Kidney (tissue), 13 donors: ENCODE measurements at regions not wholly inside any gene's neighbourhood (a gene's known extent, or its start where the extent isn't known, plus 50 kb on each side); places are given as distances from the start of the nearest gene placed in this dataset.

ENCODE experiments used
- DNase-seq, 5 donors: peaks; one replicate each; pipeline ENCODE4 v3.0.0-alpha.2; 2013 to 2020
- FAIRE-seq: peaks from 2 replicates; lab custom pipeline; 2012; peaks lifted over from hg19 to GRCh38; lab: Jason Lieb, UNC
- H3K27ac ChIP-seq, 2 donors: one replicate each; pipeline ENCODE4 v1.7.0; 2013; ENCODE audit warnings: low read depth in 2 of 2, low read length in 2 of 2, inconsistent platforms in 1 of 2
- H3K27me3 ChIP-seq: one replicate; pipeline ENCODE4 v1.7.1; 2013; ENCODE audit warnings: low read length, inconsistent platforms; ENCODE audit not compliant: control insufficient read depth, insufficient read depth
- H3K36me3 ChIP-seq, 3 donors: one replicate each; pipeline versions ENCODE4 v1.7.0 to v1.7.1; 2013; ENCODE audit warnings: low read length in 3 of 3, control low read depth in 1 of 3, inconsistent platforms in 1 of 3; ENCODE audit not compliant: insufficient read depth in 3 of 3, control insufficient read depth in 2 of 3
- H3K4me1 ChIP-seq, 3 donors: one replicate each; pipeline versions ENCODE4 v1.7.0 to v1.7.1; 2013; ENCODE audit warnings: low read length in 3 of 3, inconsistent platforms in 1 of 3, low read depth in 1 of 3; ENCODE audit not compliant: control insufficient read depth in 2 of 3, insufficient read depth in 2 of 3
- H3K4me3 ChIP-seq, 3 donors: one replicate each; pipeline versions ENCODE4 v1.7.0 to v1.8.1; 2013; ENCODE audit warnings: low read length in 3 of 3, control low read depth in 1 of 3, inconsistent platforms in 1 of 3
- H3K9ac ChIP-seq, 3 donors: one replicate each; pipeline versions ENCODE4 v1.7.0 to v1.7.1; 2013; ENCODE audit warnings: low read length in 3 of 3, control low read depth in 1 of 3, inconsistent platforms in 1 of 3
- H3K9me3 ChIP-seq, 3 donors: one replicate each; pipeline versions ENCODE4 v1.7.0 to v1.7.1; 2013; ENCODE audit warnings: low read length in 3 of 3, control low read depth in 1 of 3, inconsistent platforms in 1 of 3; ENCODE audit not compliant: control insufficient read depth in 2 of 3, insufficient read depth in 1 of 3
- CTCF ChIP-seq: IDR thresholded peaks from 3 replicates; pipeline ENCODE4 v1.5.1; 2012; ENCODE audit warnings: mild to moderate bottlenecking, moderate library complexity, borderline replicate concordance; ENCODE audit not compliant: insufficient read depth; ENCODE audit errors: extremely low read depth
- intact Hi-C: fragments of 100-400 bp; cut with DNase I; formaldehyde crosslinking; loops from one replicate; pipeline ENCODE4 v1.11.1; 2022
- donor health status: control.
- donor health status: control.
- donor health status: control.
- donor health status: control.
- donor health status: control.
- donor health status: DM: yes; HTN: yes; CAD: no.
- donor health status: Normal renal cell carcinoma (clear cell type).

GRCh38 chr6:153580776-153581175 is 449.7 kb upstream of the RGS17 start:
- Histone ChIP-seq H3K4me3 (no peak overlapping the region), H3K27ac (no peak overlapping the region), H3K27me3 (no peaks in the 10 kb centered on the region), H3K9ac (no peak overlapping the region), H3K4me1 (no peaks in the 10 kb centered on the region), H3K9me3 (no peaks in the 10 kb centered on the region), H3K36me3 (no peaks in the 10 kb centered on the region)
- intact Hi-C loops: no loop called here
- DNase-seq: no peak
- no peak for TF ChIP-seq CTCF
- no peak for FAIRE-seq

- intact Hi-C loops: no loop called here
- no peaks in the 10 kb centered on the region for H3K36me3 ChIP-seq
- H3K27ac ChIP-seq: no peak overlapping the region
- no peaks in the 10 kb centered on the region for H3K27me3 ChIP-seq
- H3K4me3 ChIP-seq: no peak overlapping the region
- H3K4me1 ChIP-seq: no peaks in the 10 kb centered on the region
- no peaks in the 10 kb centered on the region for H3K9me3 ChIP-seq
- H3K9ac ChIP-seq: no peak overlapping the region
- TF ChIP-seq CTCF: no peak
- FAIRE-seq (no peak), DNase-seq (no peak)
Observed at GRCh38 chr6:153575528-153575927, 444.4 kb upstream of the RGS17 start.

- no peak for FAIRE-seq
- Histone ChIP-seq H3K4me3 (no peak overlapping the region), H3K4me1 (no peaks in the 10 kb centered on the region), H3K36me3 (no peaks in the 10 kb centered on the region), H3K27me3 (no peaks in the 10 kb centered on the region), H3K9me3 (no peaks in the 10 kb centered on the region), H3K9ac (no peak overlapping the region), H3K27ac (no peak overlapping the region)
- DNase-seq: no peak
- intact Hi-C loops: no loop called here
- no peak for TF ChIP-seq CTCF
Observed at GRCh38 chr6:153574231-153574630, 443.1 kb upstream of the RGS17 start.

GRCh38 chr6:153572371-153572770 is 441.3 kb upstream of the RGS17 start:
- H3K4me3 ChIP-seq: no peak overlapping the region
- FAIRE-seq: no peak
- no peak overlapping the region for H3K27ac ChIP-seq
- intact Hi-C loops: no loop called here
- no peak overlapping the region for H3K9ac ChIP-seq
- no peaks in the 10 kb centered on the region for H3K27me3 ChIP-seq
- no peak for DNase-seq
- no peaks in the 10 kb centered on the region for H3K9me3 ChIP-seq
- H3K36me3 ChIP-seq: no peaks in the 10 kb centered on the region
- no peaks in the 10 kb centered on the region for H3K4me1 ChIP-seq
- no peak for TF ChIP-seq CTCF
